H1 (cell line): ENCODE measurements at regions not wholly inside any gene's neighbourhood (a gene's known extent, or its start where the extent isn't known, plus 50 kb on each side); places are given as distances from the start of the nearest gene placed in this dataset.

Experiments used
- CTCF ChIA-PET: fragments of 300-600 bp; sonication (Branson Sonifier 250); formaldehyde crosslinking; loops from one replicate; lab custom pipeline; 2021; ENCODE audit not compliant: partially characterized antibody; lab: Charles Lee
- POLR2A ChIA-PET: fragments of 300-600 bp; sonication (Branson Sonifier 250); formaldehyde crosslinking; loops from one replicate; lab custom pipeline; 2021; ENCODE audit warnings: inconsistent platforms; ENCODE audit not compliant: partially characterized antibody; lab: Charles Lee
- DNase-seq, 2 experiments: peaks; one replicate each; pipeline versions ENCODE4 v3.0.0 to v3.0.0-alpha.2; 2010 to 2022; ENCODE audit warnings: low spot score in 2 of 2, low read depth in 1 of 2, mixed read lengths in 1 of 2
- FAIRE-seq: peaks from 2 replicates; lab custom pipeline; 2011; peaks lifted over from hg19 to GRCh38; lab: Jason Lieb, UNC
- H2AFZ ChIP-seq: 2 replicates; pipeline ENCODE4 v1.8.1; 2012; ENCODE audit warnings: low read length, inconsistent platforms
- H2AK5ac ChIP-seq: 2 replicates; pipeline ENCODE4 v1.6.1; 2013; ENCODE audit warnings: low read depth, low read length
- H2BK120ac ChIP-seq: replicated peaks from 2 replicates; pipeline ENCODE3; 2013; ENCODE audit warnings: low read depth, low read length, inconsistent platforms
- H2BK12ac ChIP-seq: 2 replicates; pipeline ENCODE4 v1.6.1; 2013; ENCODE audit warnings: low read depth, low read length
- H2BK15ac ChIP-seq: 2 replicates; pipeline ENCODE4 v1.6.1; 2013; ENCODE audit warnings: low read length
- H2BK20ac ChIP-seq: 2 replicates; pipeline ENCODE4 v1.6.1; 2013; ENCODE audit warnings: low read length
- H2BK5ac ChIP-seq: 2 replicates; pipeline ENCODE4 v1.6.1; 2013; ENCODE audit warnings: low read depth, low read length
- H3K14ac ChIP-seq: 2 replicates; pipeline ENCODE4 v1.6.1; 2013; ENCODE audit warnings: inconsistent platforms; ENCODE audit not compliant: insufficient read length
- H3K18ac ChIP-seq: 2 replicates; pipeline ENCODE4 v1.6.1; 2013; ENCODE audit warnings: low read length; ENCODE audit errors: extremely low read depth
- H3K23ac ChIP-seq: 2 replicates; pipeline ENCODE4 v1.6.1; 2013; ENCODE audit warnings: inconsistent platforms; ENCODE audit not compliant: insufficient read length
- H3K23me2 ChIP-seq: 2 replicates; pipeline ENCODE4 v1.6.1; 2013; ENCODE audit warnings: low read depth, low read length
- H3K27ac ChIP-seq: 2 replicates; pipeline ENCODE4 v1.6.1; 2011; ENCODE audit warnings: low read depth, low read length, inconsistent platforms
- H3K27me3 ChIP-seq, 4 experiments: replicated peaks in 1 of 4; 1 replicate in 1 of 4; 2 replicates in 3 of 4; pipeline versions ENCODE4 v1.6.1 to v1.8.1; 2011 to 2013; ENCODE audit warnings: low read length in 3 of 4, mild to moderate bottlenecking in 3 of 4, inconsistent platforms in 2 of 4, mixed read lengths in 2 of 4, moderate library complexity in 1 of 4; ENCODE audit not compliant: control insufficient read depth in 3 of 4, insufficient read depth in 3 of 4; ENCODE audit errors: extremely low read depth in 1 of 4
- H3K36me3 ChIP-seq, 4 experiments: 2 replicates each; pipeline versions ENCODE4 v1.6.1 to v1.8.1; 2011 to 2013; ENCODE audit warnings: mild to moderate bottlenecking in 4 of 4, low read length in 3 of 4, moderate library complexity in 2 of 4, control low read depth in 1 of 4, inconsistent platforms in 1 of 4; ENCODE audit not compliant: insufficient read depth in 4 of 4, control insufficient read depth in 2 of 4
- H3K4ac ChIP-seq: replicated peaks from 2 replicates; pipeline ENCODE3; 2013; ENCODE audit warnings: low read length, low read depth, mixed read lengths, inconsistent platforms; ENCODE audit not compliant: insufficient read length
- H3K4me1 ChIP-seq, 4 experiments: replicated peaks in 1 of 4; 1 replicate in 1 of 4; 2 replicates in 3 of 4; pipeline versions ENCODE4 v1.6.1 to v1.8.1; 2011 to 2013; ENCODE audit warnings: low read length in 3 of 4, inconsistent platforms in 2 of 4, mixed read lengths in 1 of 4; ENCODE audit not compliant: insufficient read depth in 4 of 4, control insufficient read depth in 3 of 4
- H3K4me2 ChIP-seq, 2 experiments: 2 replicates each; pipeline versions ENCODE4 v1.6.1 to v1.8.1; 2011 to 2013; ENCODE audit warnings: low read depth in 2 of 2, low read length in 2 of 2, control low read depth in 1 of 2, inconsistent platforms in 1 of 2, mild to moderate bottlenecking in 1 of 2; ENCODE audit not compliant: insufficient read depth in 1 of 2
- H3K4me3 ChIP-seq, 4 experiments: fragments of 200-600, 300-600 bp in 1 of 4; sonication (generic), shearing (Covaris generic), sonication (Bioruptor Twin) in 1 of 4; 2 replicates each; pipeline versions ENCODE4 v1.5.1 to v1.8.1; 2011 to 2016; ENCODE audit warnings: low read length in 4 of 4, low read depth in 3 of 4, control low read depth in 2 of 4, inconsistent platforms in 2 of 4, mild to moderate bottlenecking in 2 of 4, mixed read lengths in 1 of 4, moderate library complexity in 1 of 4; ENCODE audit not compliant: insufficient read depth in 2 of 4; ENCODE audit errors: extremely low read depth in 1 of 4
- H3K56ac ChIP-seq: replicated peaks from 2 replicates; pipeline ENCODE3; 2013; ENCODE audit warnings: low read depth, mild to moderate bottlenecking, mixed read lengths, low read length, inconsistent platforms; ENCODE audit not compliant: insufficient read length
- H3K79me1 ChIP-seq: 2 replicates; pipeline ENCODE4 v1.6.1; 2013; ENCODE audit warnings: low read depth, low read length, control low read depth
- H3K79me2 ChIP-seq, 2 experiments: 2 replicates each; pipeline versions ENCODE4 v1.6.1 to v1.8.1; 2012 to 2013; ENCODE audit warnings: low read length in 2 of 2, mild to moderate bottlenecking in 2 of 2, inconsistent platforms in 1 of 2; ENCODE audit not compliant: insufficient read depth in 2 of 2, control insufficient read depth in 1 of 2
- H3K9ac ChIP-seq, 4 experiments: replicated peaks in 1 of 4; 1 replicate in 1 of 4; 2 replicates in 3 of 4; pipeline versions ENCODE4 v1.6.1 to v1.8.1; 2011 to 2013; ENCODE audit warnings: low read depth in 3 of 4, low read length in 3 of 4, control low read depth in 2 of 4, mild to moderate bottlenecking in 2 of 4, moderate library complexity in 2 of 4, inconsistent platforms in 1 of 4; ENCODE audit errors: extremely low read depth in 1 of 4
- H3K9me3 ChIP-seq, 2 experiments: 2 replicates each; pipeline versions ENCODE4 v1.6.1 to v1.8.1; 2012 to 2013; ENCODE audit warnings: mild to moderate bottlenecking in 2 of 2, moderate library complexity in 2 of 2, control low read depth in 1 of 2, inconsistent platforms in 1 of 2, low read depth in 1 of 2, low read length in 1 of 2, mixed read lengths in 1 of 2; ENCODE audit not compliant: insufficient read depth in 2 of 2
- H4K20me1 ChIP-seq, 2 experiments: replicated peaks in 1 of 2; 2 replicates each; pipeline versions ENCODE3 to v1.8.1; 2011 to 2013; ENCODE audit warnings: inconsistent platforms in 2 of 2, low read length in 2 of 2, mild to moderate bottlenecking in 1 of 2; ENCODE audit not compliant: insufficient read depth in 2 of 2, control insufficient read depth in 1 of 2
- H4K5ac ChIP-seq: 2 replicates; pipeline ENCODE4 v1.6.1; 2013; ENCODE audit warnings: low read length, low read depth, mixed read lengths, inconsistent platforms; ENCODE audit not compliant: insufficient read length
- H4K8ac ChIP-seq: 2 replicates; pipeline ENCODE4 v1.8.0; 2013; ENCODE audit warnings: mild to moderate bottlenecking, moderate library complexity, low read length, inconsistent platforms; ENCODE audit not compliant: insufficient read depth; ENCODE audit errors: extremely low read depth
- H4K91ac ChIP-seq: replicated peaks from 2 replicates; pipeline ENCODE3; 2013; ENCODE audit warnings: low read length, mixed read lengths, inconsistent platforms; ENCODE audit not compliant: insufficient read length
- ATF3 ChIP-seq: IDR thresholded peaks from 2 replicates; pipeline ENCODE4 v1.6.1; 2011; ENCODE audit warnings: low read depth, mild to moderate bottlenecking, low read length; ENCODE audit not compliant: insufficient read depth
- BACH1 ChIP-seq: IDR thresholded peaks from 2 replicates; pipeline ENCODE4 v1.6.1; 2012; ENCODE audit warnings: low read length, improper control_type of control experiment
- CTCF ChIP-seq, 3 experiments: IDR thresholded peaks; 1 replicate in 2 of 3; 2 replicates in 1 of 3; pipeline versions ENCODE4 v1.5.1 to v1.6.1; 2011; ENCODE audit warnings: low read length in 3 of 3, mild to moderate bottlenecking in 3 of 3, inconsistent platforms in 2 of 3, low read depth in 1 of 3, moderate library complexity in 1 of 3; ENCODE audit not compliant: insufficient read depth in 1 of 3; ENCODE audit errors: control extremely low read depth in 1 of 3
- E2F6 ChIP-seq: IDR thresholded peaks from 2 replicates; pipeline ENCODE4 v1.6.1; 2012; ENCODE audit warnings: inconsistent platforms
- EP300 ChIP-seq, 2 experiments: IDR thresholded peaks; 1 replicate in 1 of 2; 2 replicates in 1 of 2; pipeline ENCODE4 v1.6.1; 2011 to 2012; ENCODE audit warnings: low read depth in 2 of 2, low read length in 2 of 2, mild to moderate bottlenecking in 2 of 2, borderline replicate concordance in 1 of 2, inconsistent platforms in 1 of 2, moderate library complexity in 1 of 2
- EZH2 ChIP-seq: fragments of 200-600 bp; sonication (generic); IDR thresholded peaks from 2 replicates; pipeline ENCODE4 v1.7.1; 2012; ENCODE audit warnings: low read depth, mild to moderate bottlenecking, moderate library complexity, low read length, inconsistent platforms; ENCODE audit not compliant: severe bottlenecking
- KDM4A ChIP-seq: IDR thresholded peaks from one replicate; pipeline ENCODE4 v1.7.1; 2012; ENCODE audit warnings: low read depth, mild to moderate bottlenecking, moderate library complexity, low read length, inconsistent platforms; ENCODE audit not compliant: severe bottlenecking
- NRF1 ChIP-seq: IDR thresholded peaks from 2 replicates; pipeline ENCODE4 v1.6.1; 2011; ENCODE audit warnings: mild to moderate bottlenecking, low read depth, low read length, improper control_type of control experiment
- SIRT6 ChIP-seq: IDR thresholded peaks from one replicate; pipeline ENCODE4 v1.7.1; 2012; ENCODE audit warnings: low read length, inconsistent platforms
- SP4 ChIP-seq: IDR thresholded peaks from 2 replicates; pipeline ENCODE4 v1.6.1; 2012; ENCODE audit warnings: low read length, inconsistent platforms
- ZNF274 ChIP-seq: IDR thresholded peaks from 2 replicates; pipeline ENCODE4 v1.7.0; 2012; ENCODE audit warnings: low read length, borderline replicate concordance; ENCODE audit errors: extremely low read depth
- WGBS, 2 experiments: shearing (Covaris generic) in 1 of 2; methylation state at CpG; one replicate each; pipeline versions ENCODE4 v1.1.6 to v1.1.7; 2013 to 2015; ENCODE audit warnings: low lambda C conversion rate in 2 of 2, mixed read lengths in 2 of 2, inconsistent platforms in 1 of 2, low coverage in 1 of 2, missing lambda C conversion rate in 1 of 2; ENCODE audit not compliant: insufficient replicate concordance in 2 of 2, insufficient coverage in 1 of 2, insufficient read length in 1 of 2; ENCODE audit errors: extremely low coverage in 1 of 2, missing lambda C conversion rate in 1 of 2; 5-methylcytosine and 5-hydroxymethylcytosine counted together

GRCh38 chr1:229181419-229181818 is 89.5 kb upstream of the RAB4A start:
- 0 out of 2 replicates have a peak overlapping the region, but pooled peaks have one; percentile 30 for H2BK12ac ChIP-seq
- no peak overlapping the region for H3K4me2 ChIP-seq
- FAIRE-seq (no peak), DNase-seq (no peak)
- H2BK120ac ChIP-seq: no peak overlapping the region
- H3K27me3 ChIP-seq: no peaks in the 10 kb centered on the region
- 82% methylated on average over 2 of the region's 2 CpGs; no CpG with 5 or more reads in 1 of the 2 experiments for WGBS, 2 experiments
- ChIA-PET CTCF (no interaction called here), POLR2A (no interaction called here)
- H3K36me3 ChIP-seq: no peaks in the 10 kb centered on the region
- H4K91ac ChIP-seq: no peak overlapping the region
- no peak overlapping the region for H3K18ac ChIP-seq
- no peak overlapping the region for H3K4ac ChIP-seq
- H2BK5ac ChIP-seq: no peak overlapping the region; the same call in 1 of the 2 replicates
- no peaks in the 10 kb centered on the region for H3K9me3 ChIP-seq
- no peaks in the 10 kb centered on the region for H4K20me1 ChIP-seq
- no peak overlapping the region for H4K8ac ChIP-seq
- no peak overlapping the region for H2AK5ac ChIP-seq
- no peak overlapping the region for H3K56ac ChIP-seq
- no peak overlapping the region for H3K9ac ChIP-seq
- no peak overlapping the region for H3K14ac ChIP-seq
- no peak overlapping the region for H3K27ac ChIP-seq
- H2BK15ac ChIP-seq: no peak overlapping the region
- H3K4me1 ChIP-seq: no peaks in the 10 kb centered on the region
- H2BK20ac ChIP-seq: peak overlapping the region; percentile 64; the same call in 1 of the 2 replicates
- H4K5ac ChIP-seq: no peak overlapping the region
- H3K79me1 ChIP-seq: no peaks in the 10 kb centered on the region
- no peak overlapping the region for H3K4me3 ChIP-seq
- no peaks in the 10 kb centered on the region for H3K23me2 ChIP-seq
- no peak overlapping the region for H3K23ac ChIP-seq
- H3K79me2 ChIP-seq: peaks cover 0 to 3% of the 10 kb centered on the region in 2 experiments; a peak in 1 of 4 replicates
- no peak overlapping the region for H2AFZ ChIP-seq
- no peak for TF ChIP-seq BACH1
- TF ChIP-seq KDM4A: no peak
- TF ChIP-seq SIRT6: no peak
- no peak for TF ChIP-seq EP300 (IDR thresholded peaks at IDR 0.05; ENCODE audit: borderline replicate concordance in 1 of 2, low read depth in 2 of 2, low read length in 2 of 2)
- TF ChIP-seq E2F6: no peak
- no peak for TF ChIP-seq SP4
- TF ChIP-seq EZH2: no peak
- no peak for TF ChIP-seq NRF1
- no peak for TF ChIP-seq ATF3
- no peak for TF ChIP-seq CTCF (IDR thresholded peaks at IDR 0.05; ENCODE audit: control extremely low read depth in 1 of 3, insufficient read depth in 1 of 3, low read depth in 1 of 3, low read length in 3 of 3)
- no peak for TF ChIP-seq ZNF274
